Cardiac fibroblast (primary cell): ENCODE measurements at regions not wholly inside any gene's neighbourhood (a gene's known extent, or its start where the extent isn't known, plus 50 kb on each side); places are given as distances from the start of the nearest gene placed in this dataset.

ENCODE experiments used
- DNase-seq, 2 donors: peaks; one replicate each; pipeline versions ENCODE4 v3.0.0 to v3.0.0-alpha.2; 2010; ENCODE audit warnings: low read depth in 2 of 2
- H3K4me3 ChIP-seq, 2 donors: replicated peaks in 1 of 2; 1 replicate in 1 of 2; 2 replicates in 1 of 2; pipeline ENCODE4 v1.5.1; 2011; ENCODE audit warnings: low read depth in 2 of 2, low read length in 2 of 2, mild to moderate bottlenecking in 2 of 2, moderate library complexity in 1 of 2
- CTCF ChIP-seq: IDR thresholded peaks from one replicate; pipeline ENCODE4 v1.5.1; 2011; ENCODE audit warnings: low read depth, mild to moderate bottlenecking, low read length, inconsistent platforms

- DNase-seq, result no peak
- H3K4me3 ChIP-seq, result no peak overlapping the region
- TF ChIP-seq CTCF, result no peak
Observed at GRCh38 chr9:84492366-84493159, 152.0 kb upstream of the SLC28A3 start.

GRCh38 chr9:84493284-84493947, 152.9 kb upstream of the SLC28A3 start:
- no peak for TF ChIP-seq CTCF
- no peak for DNase-seq
- no peak overlapping the region for H3K4me3 ChIP-seq

GRCh38 chr9:84499969-84500582, 159.5 kb upstream of the SLC28A3 start:
- H3K4me3 ChIP-seq, result no peak overlapping the region
- DNase-seq, result no peak
- TF ChIP-seq CTCF, result no peak

- no peak for TF ChIP-seq CTCF
Observed at GRCh38 chr9:84500826-84501225, 160.3 kb upstream of the SLC28A3 start.

GRCh38 chr9:84501587-84501986, 161.0 kb upstream of the SLC28A3 start:
- TF ChIP-seq CTCF, result no peak
- H3K4me3 ChIP-seq, result no peak overlapping the region
- no peak for DNase-seq

More at GRCh38 chr9:84500826-84501225, 160.3 kb upstream of the SLC28A3 start:
- no peak overlapping the region for H3K4me3 ChIP-seq
- DNase-seq, result no peak

- no peak overlapping the region for H3K4me3 ChIP-seq
- no peak for DNase-seq
- no peak for TF ChIP-seq CTCF
Observed at GRCh38 chr9:84502066-84502465, 161.5 kb upstream of the SLC28A3 start.
